T-helper 2 cell (primary cell): ENCODE measurements at regions not wholly inside any gene's neighbourhood (a gene's known extent, or its start where the extent isn't known, plus 50 kb on each side); places are given as distances from the start of the nearest gene placed in this dataset.
A peak's percentile ranks its signal among the peaks of the same experiment; 100 is the strongest.
"Not testable (repeated sequence)": the region's sequence is repeated elsewhere in the genome, so short reads cannot be mapped to it uniquely, and the experiment has no call there.

Experiments used
- DNase-seq, 5 experiments: peaks; one replicate each; pipeline versions ENCODE4 v3.0.0 to v3.0.0-alpha.2; 2012 to 2022

- no peak for DNase-seq
These were observed 235.7 kb downstream of the RPIA start for GRCh38 chr2:88927128-88927527.

DNA sequence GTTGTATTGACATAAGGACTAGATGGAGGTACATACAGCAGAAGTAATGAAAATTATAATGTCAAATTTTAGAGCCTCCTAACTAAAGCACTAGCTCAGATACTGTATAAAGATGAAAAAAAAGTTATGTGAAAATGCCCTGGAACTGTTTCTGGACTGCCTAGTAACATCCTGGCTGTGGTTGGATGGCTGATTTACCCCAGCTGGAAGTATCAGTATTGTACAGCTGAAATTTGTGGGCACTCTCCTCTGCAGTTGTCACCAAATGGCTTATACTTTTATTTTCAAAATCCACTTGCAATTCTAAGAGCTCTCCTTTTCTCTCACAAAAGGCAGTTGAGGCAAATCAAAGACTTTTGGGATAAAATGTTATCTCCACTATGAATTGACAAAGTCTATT lies 239.2 kb downstream of the RPIA start:
- no peak for DNase-seq

- no peak for DNase-seq
These were observed 241.2 kb downstream of the RPIA start for GRCh38 chr2:88932686-88933085.

DNA sequence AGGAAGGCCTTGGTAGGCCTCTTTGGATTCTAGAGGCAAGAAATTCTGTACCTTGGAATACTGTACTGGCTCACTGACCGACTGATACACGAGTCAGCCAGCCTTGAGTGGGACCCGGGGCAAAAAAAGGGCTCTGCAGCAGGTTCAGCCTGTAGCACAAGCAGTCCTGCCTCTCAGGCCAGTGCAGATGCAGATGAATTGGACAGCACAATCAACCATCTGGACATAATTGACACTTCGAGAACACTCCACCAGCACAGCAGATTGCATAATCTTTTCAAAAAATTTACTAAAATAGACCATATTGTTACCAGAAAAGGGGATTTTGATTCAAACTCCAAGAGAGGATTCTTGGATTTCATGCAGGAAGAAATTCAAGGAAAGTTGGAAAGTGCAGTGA lies 241.6 kb downstream of the RPIA start:
- no peak for DNase-seq

DNA sequence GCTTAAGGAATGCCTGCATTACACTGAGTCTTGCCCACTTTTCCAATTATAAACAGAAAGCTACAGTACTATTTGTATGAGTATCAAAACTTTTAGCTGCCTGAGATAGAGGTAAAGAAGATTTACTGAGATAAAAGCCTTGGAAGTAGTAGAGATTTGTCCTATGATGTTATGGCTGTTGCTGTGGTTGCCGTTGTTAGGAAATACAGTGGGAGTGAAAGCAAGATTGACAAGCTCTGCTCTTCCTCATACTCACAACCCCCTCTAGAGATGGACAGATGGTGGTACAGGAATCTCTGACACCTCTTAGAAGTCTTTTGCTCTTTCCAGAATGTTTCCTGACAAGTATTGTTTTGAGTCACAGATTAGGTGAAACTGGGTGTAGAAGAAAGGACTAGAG lies 242.5 kb downstream of the RPIA start:
- no peak for DNase-seq

- DNase-seq = peak in 1 of 5 experiments; percentile 8
These were observed 249.7 kb downstream of the RPIA start for GRCh38 chr2:88941178-88941577.

DNA sequence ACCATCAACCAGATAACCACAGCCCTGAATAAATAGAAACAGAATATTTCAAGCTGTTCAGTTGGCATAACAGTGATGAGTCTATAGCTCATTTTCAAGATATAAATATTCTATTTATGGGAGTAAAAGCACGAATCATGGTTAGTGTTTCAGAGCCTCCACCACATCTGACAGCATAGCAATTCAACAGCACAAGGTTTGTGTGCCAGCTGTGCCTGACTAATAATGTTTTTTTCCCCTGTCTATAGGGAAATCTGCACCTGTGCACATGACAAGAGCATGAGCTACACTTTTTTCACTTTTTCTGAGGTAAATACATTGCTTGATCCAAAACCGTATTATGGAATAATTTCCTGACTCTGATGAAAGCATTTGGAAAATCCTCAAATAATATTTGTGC lies 251.3 kb downstream of the RPIA start:
- no peak for DNase-seq

GRCh38 chr2:88949336-88949735 lies 257.9 kb downstream of the RPIA start:
- DNase-seq = no peak

DNA sequence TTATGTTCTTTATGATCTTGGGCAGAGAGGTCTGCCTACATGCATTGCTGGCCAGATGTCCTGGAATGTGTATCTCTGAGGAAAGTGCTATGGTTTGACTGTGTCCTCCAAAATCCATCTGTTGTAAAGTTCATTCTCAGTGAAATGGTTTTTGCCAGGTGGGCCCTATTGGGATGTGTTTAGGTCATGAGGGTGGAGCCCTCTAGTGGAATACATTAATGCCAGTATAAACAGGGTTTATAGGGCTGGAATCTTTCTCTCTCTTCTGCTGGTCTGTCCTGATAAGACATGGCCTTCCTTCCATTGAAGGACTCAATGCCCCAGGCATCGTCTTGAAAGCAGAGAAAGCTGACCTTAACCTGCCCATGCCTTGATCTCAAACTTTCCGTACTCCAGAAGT lies 258.5 kb downstream of the RPIA start:
- DNase-seq = no peak

DNA sequence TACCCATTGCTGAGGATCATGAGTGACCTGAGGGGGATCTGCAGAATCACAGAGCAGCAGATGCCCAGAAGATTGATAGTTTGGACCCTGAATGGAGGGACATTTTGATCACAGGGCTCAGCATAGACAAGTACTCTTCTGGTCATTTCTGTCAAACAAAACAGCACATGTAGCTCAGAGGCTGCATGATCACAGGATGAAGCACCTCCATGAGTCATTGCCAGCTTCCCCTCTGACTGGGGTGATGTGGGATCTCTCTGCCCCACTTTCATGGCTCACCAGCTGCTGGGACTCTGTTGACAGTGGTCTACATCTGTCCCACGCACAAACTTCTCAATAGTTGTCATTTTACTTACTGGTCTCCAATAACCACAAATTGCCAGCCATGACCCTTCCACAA lies 264.1 kb downstream of the RPIA start:
- no peak for DNase-seq

DNA sequence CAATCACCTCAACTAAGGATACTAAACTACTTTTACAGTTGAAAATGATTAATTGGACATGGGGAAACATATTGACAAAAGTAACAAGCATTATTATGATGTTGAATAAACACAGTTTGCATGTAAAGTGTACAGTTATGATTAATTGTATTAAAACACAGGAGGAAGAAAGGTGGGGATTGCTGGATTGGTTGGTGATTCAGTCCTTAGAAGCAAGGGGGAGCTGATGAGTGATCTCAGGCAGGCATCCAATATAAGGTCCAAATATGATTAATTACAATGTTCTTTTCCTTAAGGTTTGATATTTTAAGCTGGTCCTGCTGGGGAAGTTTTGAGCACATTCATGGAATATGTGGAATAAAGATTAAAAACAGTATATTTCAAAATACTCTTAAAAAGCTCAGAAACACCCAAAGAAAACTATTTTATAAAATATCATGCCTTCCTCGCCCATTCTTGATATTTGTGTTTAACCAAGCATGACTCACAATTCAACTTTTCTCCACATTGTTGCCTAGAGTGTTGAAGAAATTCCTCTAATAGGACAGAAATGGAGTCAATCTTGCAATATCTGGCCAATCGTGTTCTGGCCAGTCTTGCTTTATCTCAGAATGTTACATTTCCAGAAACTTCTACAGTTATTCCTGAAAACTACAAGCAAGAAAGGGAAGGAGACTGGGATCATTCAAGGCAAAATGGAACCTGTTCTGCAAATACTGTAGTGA lies 268.2 kb downstream of the RPIA start:
- DNase-seq = no peak

GRCh38 chr2:88961323-88961722 lies 269.9 kb downstream of the RPIA start:
- DNase-seq = not testable (repeated sequence)

DNA sequence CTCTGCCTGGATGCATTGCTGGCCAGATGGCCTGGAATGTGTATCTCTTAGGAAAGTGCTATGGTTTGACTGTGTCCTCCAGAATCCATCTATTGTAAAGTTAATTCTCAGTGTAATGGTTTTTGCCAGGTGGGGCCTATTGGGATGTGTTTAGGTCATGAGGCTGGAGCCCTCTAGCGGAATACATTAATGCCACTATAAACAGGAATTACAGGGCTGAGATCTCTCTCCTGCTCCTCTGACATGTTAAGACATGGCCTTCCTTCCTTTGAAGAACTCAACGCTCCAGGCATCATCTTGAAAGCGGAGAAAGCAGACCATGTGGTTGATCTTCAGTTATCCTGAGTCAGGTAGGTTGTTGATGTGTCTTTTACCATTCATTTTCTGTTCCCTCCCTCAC lies 276.4 kb downstream of the RPIA start:
- no peak for DNase-seq

DNA sequence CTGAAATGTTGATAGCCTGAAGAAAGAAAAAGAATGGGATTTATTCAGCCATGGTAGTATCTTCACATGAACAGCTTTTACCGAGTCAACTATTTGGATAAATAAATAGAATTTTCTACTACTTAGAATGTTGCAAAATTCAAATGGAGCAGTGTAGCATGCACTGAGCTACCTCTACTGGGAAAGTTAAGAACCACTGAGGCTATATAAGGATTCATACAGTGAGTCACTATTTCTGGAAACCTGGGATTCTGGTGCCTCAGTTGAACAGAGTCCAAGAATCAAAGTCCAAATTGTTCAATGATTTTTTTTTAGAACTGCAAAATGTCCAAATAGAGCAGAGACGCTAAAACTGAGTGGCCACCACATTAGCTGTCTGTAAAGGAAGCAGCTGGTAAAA lies 286.5 kb downstream of the RPIA start:
- not testable (repeated sequence) for DNase-seq

GRCh38 chr2:88978446-88978845 lies 287.0 kb downstream of the RPIA start:
- DNase-seq = not testable (repeated sequence)

DNA sequence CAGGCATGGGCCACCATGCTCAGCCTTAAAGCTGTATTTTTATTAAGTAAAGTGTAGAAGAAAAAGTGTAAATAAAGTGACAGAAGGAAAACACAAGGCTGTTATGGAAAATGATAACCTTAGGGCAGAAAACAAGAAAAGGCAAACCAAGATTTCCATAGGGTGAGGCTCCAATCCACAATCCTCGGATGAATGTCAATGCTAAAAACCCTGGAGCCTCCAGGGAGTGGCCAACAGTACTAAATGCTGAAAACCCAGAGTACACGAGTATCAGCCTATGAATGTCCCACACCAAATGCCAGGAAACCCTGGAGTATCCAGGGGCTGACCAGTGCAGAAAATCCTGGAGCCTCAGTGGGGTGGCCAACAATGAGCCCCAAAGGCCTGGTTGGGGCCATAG lies 292.6 kb downstream of the RPIA start:
- DNase-seq = not testable (repeated sequence)

GRCh38 chr2:88986721-88987330 lies 295.4 kb downstream of the RPIA start:
- not testable (repeated sequence) for DNase-seq

DNA sequence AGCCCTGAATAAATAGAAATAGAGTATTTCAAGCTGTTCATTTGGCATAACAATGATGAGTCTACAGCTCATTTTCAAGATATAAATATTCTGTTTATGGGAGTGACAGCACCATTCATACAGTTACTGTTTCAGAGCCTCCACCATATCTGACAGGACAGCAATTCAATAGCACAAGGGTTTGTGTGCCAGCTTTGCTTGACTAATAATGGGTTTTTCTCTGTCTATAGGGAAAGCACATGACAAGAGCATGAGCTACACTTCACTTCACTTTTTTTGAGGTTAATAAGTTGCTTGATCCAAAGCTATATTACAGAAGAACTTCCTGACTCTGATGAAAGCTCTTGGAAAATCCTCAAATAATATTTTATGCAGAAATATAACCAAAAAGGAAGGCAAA lies 297.1 kb downstream of the RPIA start:
- DNase-seq = not testable (repeated sequence)

- DNase-seq = not testable (repeated sequence)
These were observed 301.3 kb downstream of the RPIA start for GRCh38 chr2:88992819-88993218.

GRCh38 chr2:88994856-88995255 lies 303.4 kb downstream of the RPIA start:
- DNase-seq = not testable (repeated sequence)

DNA sequence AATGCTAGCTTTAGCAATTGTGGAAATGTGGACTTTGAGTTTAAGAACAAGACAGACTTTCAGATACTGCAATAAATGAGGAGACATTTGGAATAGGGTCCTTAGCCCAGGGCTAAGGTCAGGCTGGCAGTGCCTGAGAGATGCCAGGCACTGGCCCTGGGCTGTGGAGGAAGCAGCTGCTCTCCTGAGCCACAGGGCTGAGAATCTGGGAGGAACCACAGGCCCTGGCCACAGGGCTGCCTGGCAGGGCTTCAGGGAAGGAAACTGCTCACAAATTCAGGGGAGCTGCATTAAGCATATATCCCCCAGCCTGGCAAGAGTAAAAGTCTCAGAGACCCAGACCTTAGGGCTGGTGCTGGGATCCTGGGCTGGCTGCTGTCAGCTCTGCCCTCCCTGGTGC lies 305.1 kb downstream of the RPIA start:
- not testable (repeated sequence) for DNase-seq

- no peak for DNase-seq
These were observed 307.9 kb downstream of the RPIA start for GRCh38 chr2:88999365-88999764.

DNA sequence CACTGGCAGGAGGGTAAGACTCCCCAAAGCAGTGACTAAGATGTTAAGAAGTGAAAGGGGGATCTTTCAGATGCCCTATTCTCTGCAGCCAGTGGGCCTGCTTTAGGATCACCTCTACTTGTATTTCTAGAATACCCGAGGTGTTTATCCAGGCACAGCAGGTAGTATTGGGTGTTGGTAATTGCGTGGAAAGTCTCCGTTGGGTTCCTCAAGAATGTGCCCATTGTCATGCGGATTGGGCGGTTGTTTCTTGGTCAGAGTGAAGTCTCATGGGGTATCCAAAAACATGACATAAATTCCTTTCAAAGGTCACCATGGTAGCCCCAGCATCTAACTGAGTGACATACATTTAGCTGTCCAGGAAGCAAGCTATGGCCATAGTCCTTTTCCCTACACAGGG lies 308.8 kb downstream of the RPIA start:
- no peak for DNase-seq

DNA sequence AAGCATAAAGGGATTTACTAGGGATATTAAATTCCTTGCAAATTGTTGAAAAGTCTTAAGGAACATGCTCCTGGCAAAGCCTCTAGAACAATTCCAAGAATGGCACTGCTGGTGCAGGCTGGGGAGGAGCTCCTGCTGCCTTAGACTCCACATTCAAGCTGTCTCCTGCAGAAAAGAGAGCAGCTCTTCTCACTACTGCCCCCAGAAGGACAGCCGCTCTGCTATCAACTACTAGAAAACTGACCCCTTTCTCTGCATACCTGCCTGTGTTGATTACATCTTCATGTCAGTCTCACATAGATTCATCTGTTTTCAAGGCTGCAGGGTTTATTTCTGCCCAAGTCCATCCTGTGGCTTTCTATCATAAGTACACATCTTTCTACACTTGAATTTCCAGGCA lies 312.8 kb downstream of the RPIA start:
- not testable (repeated sequence) for DNase-seq

GRCh38 chr2:89020566-89020965 lies 329.1 kb downstream of the RPIA start:
- DNase-seq = not testable (repeated sequence)
